ENCODE measurements at regions not wholly inside any gene's neighbourhood (a gene's known extent, or its start where the extent isn't known, plus 50 kb on each side); places are given as distances from the start of the nearest gene placed in this dataset.

DNA sequence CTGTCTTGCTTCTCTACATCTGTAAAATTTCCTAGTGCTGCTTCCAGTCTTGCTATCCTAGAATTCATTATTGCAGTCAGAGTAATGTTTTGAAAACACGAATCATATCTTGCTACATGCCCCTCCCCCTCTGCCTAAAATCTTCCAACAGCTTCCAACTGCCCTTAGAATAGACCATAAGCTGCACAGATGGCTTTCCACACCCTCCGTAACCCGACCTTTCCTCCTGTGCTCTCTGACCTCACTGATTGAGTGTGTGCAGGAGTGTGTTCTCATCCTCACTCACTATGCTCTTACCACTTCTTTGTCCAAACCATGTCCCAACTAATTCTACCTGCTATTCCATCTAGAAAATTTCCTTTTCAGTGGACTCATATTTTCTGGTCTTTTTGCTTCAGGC is 121.2 kb upstream of the ANKRD1 start:
- BruUV-seq (replicated peaks), result no TSS peak
- ChIA-PET CTCF (no interaction called here), POLR2A (ENCODE audit: low non-redundant PET) (no interaction called here)

GRCh38 chr10:91043173-91043910 is 122.5 kb upstream of the ANKRD1 start:
- Histone ChIP-seq H3K36me3 (ENCODE audit: insufficient read depth, low read length, poor library complexity, severe bottlenecking) (no peaks in the 10 kb centered on the region), H3K4me1 (ENCODE audit: insufficient read depth, low read length, poor library complexity, severe bottlenecking) (no peaks in the 10 kb centered on the region), H3K27me3 (replicated peaks; ENCODE audit: insufficient read depth, low read depth, low read length, poor library complexity) (peaks cover 3% of the 10 kb centered on the region), H3K9me3 (ENCODE audit: low read depth, low read length, poor library complexity, severe bottlenecking) (no peaks in the 10 kb centered on the region), H3K27ac (ENCODE audit: low read depth, low read length, poor library complexity, severe bottlenecking) (no peak overlapping the region), H3K4me3 (ENCODE audit: low read depth, low read length, poor library complexity, severe bottlenecking) (no peak overlapping the region)
- CTCF ChIA-PET, result interaction anchor here (0.6 kb wide), 2 partner anchors 47 to 207 kb away, joined by 3 to 4 read pairs; no protein-coding TSS in a partner anchor
- TF ChIP-seq EZH2 (IDR thresholded peaks at IDR 0.05; ENCODE audit: borderline replicate concordance, low read depth, low read length, poor library complexity, severe bottlenecking), result no peak
- TF ChIP-seq, protein P1, sequence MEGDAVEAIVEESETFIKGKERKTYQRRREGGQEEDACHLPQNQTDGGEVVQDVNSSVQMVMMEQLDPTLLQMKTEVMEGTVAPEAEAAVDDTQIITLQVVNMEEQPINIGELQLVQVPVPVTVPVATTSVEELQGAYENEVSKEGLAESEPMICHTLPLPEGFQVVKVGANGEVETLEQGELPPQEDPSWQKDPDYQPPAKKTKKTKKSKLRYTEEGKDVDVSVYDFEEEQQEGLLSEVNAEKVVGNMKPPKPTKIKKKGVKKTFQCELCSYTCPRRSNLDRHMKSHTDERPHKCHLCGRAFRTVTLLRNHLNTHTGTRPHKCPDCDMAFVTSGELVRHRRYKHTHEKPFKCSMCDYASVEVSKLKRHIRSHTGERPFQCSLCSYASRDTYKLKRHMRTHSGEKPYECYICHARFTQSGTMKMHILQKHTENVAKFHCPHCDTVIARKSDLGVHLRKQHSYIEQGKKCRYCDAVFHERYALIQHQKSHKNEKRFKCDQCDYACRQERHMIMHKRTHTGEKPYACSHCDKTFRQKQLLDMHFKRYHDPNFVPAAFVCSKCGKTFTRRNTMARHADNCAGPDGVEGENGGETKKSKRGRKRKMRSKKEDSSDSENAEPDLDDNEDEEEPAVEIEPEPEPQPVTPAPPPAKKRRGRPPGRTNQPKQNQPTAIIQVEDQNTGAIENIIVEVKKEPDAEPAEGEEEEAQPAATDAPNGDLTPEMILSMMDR (conservative IDR thresholded peaks at IDR 0.05; ENCODE audit: low read depth, low read length), result peak; percentile 51
- DNase-seq (ENCODE audit: low spot score), result peak; percentile 30
- POLR2A ChIA-PET (ENCODE audit: low non-redundant PET), result no interaction called here
- intact Hi-C loops (cut with micrococcal nuclease; ENCODE audit: unreplicated experiment), result no loop called here
- BruUV-seq (replicated peaks), result no TSS peak

More for the DNA sequence above, 121.2 kb upstream of the ANKRD1 start:
- H3K27ac ChIP-seq (ENCODE audit: low read depth, low read length, poor library complexity, severe bottlenecking), result no peak overlapping the region
- H3K4me3 ChIP-seq (ENCODE audit: low read depth, low read length, poor library complexity, severe bottlenecking), result no peak overlapping the region
- intact Hi-C loops (cut with micrococcal nuclease; ENCODE audit: unreplicated experiment), result no loop called here
- H3K9me3 ChIP-seq (ENCODE audit: low read depth, low read length, poor library complexity, severe bottlenecking), result no peaks in the 10 kb centered on the region
- peaks cover 2% of the 10 kb centered on the region for H3K27me3 ChIP-seq (replicated peaks; ENCODE audit: insufficient read depth, low read depth, low read length, poor library complexity)
- no peaks in the 10 kb centered on the region for H3K4me1 ChIP-seq (ENCODE audit: insufficient read depth, low read length, poor library complexity, severe bottlenecking)
- TF ChIP-seq, protein P1 (conservative IDR thresholded peaks at IDR 0.05; ENCODE audit: low read depth, low read length), result no peak
- TF ChIP-seq EZH2 (IDR thresholded peaks at IDR 0.05; ENCODE audit: borderline replicate concordance, low read depth, low read length, poor library complexity, severe bottlenecking), result no peak
- no peak for DNase-seq (ENCODE audit: low spot score)
- no peaks in the 10 kb centered on the region for H3K36me3 ChIP-seq (ENCODE audit: insufficient read depth, low read length, poor library complexity, severe bottlenecking)

DNA sequence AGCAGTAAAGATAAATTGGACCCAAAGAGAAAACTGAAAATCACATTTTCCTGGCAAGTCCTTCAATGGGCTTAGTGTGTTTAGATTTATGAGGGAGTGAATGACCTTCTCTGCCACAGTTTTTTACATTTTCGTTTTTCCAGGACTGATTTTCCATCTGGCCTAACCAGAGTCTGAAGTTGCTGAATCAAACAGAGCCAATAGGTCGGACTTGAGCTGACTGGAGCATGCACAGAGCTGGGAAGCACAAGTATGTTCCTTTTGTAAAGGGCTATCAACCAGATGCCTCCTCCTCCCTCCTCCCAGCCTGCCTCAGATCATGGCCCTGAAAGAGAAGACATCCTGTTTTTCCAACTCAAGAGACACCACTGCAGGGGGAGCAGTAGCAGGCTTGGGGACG is 126.0 kb upstream of the ANKRD1 start:
- ChIA-PET POLR2A (ENCODE audit: low non-redundant PET) (no interaction called here), CTCF (no interaction called here)
- no peak for DNase-seq (ENCODE audit: low spot score)
- H3K27me3 ChIP-seq (replicated peaks; ENCODE audit: insufficient read depth, low read depth, low read length, poor library complexity), result peaks cover 3% of the 10 kb centered on the region
- H3K9me3 ChIP-seq (ENCODE audit: low read depth, low read length, poor library complexity, severe bottlenecking), result no peaks in the 10 kb centered on the region
- no peaks in the 10 kb centered on the region for H3K4me1 ChIP-seq (ENCODE audit: insufficient read depth, low read length, poor library complexity, severe bottlenecking)
- intact Hi-C loops (cut with micrococcal nuclease; ENCODE audit: unreplicated experiment), result no loop called here
- no TSS peak for BruUV-seq (replicated peaks)
- H3K36me3 ChIP-seq (ENCODE audit: insufficient read depth, low read length, poor library complexity, severe bottlenecking), result no peaks in the 10 kb centered on the region
- no peak overlapping the region for H3K27ac ChIP-seq (ENCODE audit: low read depth, low read length, poor library complexity, severe bottlenecking)
- no peak overlapping the region for H3K4me3 ChIP-seq (ENCODE audit: low read depth, low read length, poor library complexity, severe bottlenecking)
- TF ChIP-seq, protein P1 (conservative IDR thresholded peaks at IDR 0.05; ENCODE audit: low read depth, low read length), result no peak
- TF ChIP-seq EZH2 (IDR thresholded peaks at IDR 0.05; ENCODE audit: borderline replicate concordance, low read depth, low read length, poor library complexity, severe bottlenecking), result no peak

All from A673 (cell line).